Skin of body (tissue), 1 donor: ENCODE measurements at regions not wholly inside any gene's neighbourhood (a gene's known extent, or its start where the extent isn't known, plus 50 kb on each side); places are given as distances from the start of the nearest gene placed in this dataset.

Experiments
- DNase-seq: peaks from one replicate; lab custom pipeline; 2025; lab: John Stamatoyannopoulos, UW

DNA sequence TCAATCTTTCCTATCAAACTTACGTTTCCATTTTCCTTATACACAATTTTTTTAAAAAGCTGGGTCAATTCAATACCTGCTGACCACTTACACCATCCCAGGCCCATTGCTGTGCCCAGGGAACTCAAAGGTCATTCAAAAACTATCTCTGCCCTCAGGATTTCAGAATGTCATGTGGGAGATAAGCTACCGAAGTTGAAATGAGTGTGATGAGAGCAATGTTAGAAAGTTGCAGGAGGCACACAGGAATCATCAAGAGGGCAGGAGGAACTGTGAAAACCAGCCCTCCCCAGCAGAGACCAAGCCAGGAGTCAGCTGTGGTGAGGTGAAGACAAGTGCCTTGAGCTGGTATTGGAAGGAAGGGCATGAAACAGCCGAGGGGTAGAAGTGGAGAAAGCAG lies 195.9 kb downstream of the HS3ST3A1 start:
- DNase-seq = no peak

DNA sequence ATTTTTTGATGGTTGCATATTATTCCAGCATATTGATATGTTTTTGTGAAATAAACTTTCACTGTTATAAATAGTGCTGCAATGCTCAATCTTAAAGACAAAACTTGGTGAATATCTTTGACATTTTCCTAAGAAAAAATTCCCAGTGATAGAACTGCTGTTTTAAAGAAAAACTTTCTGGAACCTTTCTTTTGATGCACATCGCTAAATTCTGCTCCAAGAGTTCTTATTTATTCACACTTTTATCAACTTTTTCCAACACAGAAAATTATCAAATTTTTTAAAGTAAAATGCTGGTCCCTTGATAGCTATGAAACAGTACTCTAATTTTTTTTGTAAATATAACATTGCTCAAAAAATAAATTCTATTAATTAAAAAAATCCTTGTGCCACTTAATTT lies 196.6 kb downstream of the HS3ST3A1 start:
- no peak for DNase-seq

DNA sequence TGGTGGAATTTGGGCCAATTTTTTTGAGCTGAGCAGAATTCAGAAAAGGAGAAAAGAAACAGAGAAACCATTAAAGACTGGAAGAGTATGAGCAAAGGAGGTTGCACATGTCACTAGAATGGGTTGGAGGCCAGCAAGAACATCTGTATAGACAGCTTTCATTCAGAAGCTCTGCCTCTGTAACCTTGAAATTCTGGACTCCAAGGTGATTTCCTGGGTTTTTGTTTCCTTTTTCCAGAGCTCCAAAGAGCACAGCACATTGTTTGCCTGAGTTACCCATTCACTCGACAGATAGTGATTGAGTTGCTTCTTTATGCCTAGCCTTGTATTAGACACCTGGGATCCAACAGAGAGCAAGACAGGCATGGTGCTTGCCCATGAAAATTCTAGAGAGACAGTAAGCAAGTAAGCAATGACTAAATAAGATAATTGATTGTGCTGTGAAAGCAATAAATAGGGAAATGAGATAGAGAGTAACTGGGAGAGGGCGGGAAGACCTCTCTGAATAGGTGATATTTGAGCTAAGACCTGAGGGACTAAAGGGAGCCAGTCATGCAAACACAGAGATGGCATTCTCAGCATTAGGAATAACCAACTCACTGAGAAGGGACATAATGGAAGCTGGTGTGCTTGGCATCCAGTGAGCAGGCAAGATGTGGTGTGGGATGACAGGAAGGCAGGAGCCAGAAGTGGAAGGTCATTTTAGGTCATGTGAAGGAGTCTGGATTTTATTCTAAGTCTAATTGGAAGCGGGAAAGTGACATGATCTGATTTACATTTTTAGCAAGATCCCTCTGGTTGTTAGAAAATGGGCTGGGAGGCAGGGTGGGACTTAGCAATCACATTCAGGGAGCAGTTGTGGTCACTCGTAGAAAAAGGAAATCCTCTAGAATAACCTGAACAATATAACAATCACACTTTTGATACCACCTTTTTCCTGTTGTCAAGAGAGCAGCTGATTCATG lies 197.5 kb downstream of the HS3ST3A1 start:
- DNase-seq = no peak

DNA sequence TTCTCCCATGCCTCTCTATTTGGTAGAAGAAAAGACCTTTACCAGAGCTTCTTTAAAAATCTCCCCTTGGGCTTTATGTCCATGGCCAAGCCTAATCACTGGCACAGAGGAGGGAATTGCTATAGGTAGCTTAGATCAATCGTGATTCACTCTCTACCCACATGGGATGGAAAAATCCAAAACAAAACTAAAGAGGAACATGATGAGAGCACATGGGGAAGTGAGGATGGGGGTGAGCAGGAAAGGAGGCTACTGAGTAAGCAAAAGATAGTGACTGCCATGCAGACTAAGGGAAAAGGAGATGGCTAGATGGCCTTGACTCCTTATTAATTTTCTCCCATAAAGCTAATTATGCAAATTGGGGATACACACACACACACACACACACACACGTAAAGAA lies 201.2 kb downstream of the HS3ST3A1 start:
- DNase-seq = no peak

DNA sequence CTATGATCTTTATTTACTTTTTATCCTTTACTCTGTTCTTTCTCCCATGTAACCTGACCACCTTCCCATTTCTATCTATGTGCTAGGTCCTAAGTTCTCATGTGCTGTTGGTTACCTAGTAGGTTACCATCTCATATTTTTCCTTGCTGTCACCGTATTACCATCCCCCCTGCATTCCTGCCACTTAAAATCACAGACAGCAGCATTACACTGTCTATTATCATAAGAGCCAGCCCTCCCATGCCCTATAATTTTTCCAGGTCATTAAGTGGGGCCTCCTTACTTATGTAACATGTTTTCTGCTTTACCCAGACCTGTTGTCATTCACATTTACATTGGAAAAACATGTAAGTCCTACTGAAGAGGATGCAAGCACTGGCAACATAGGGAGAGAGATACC lies 202.9 kb downstream of the HS3ST3A1 start:
- DNase-seq = no peak

DNA sequence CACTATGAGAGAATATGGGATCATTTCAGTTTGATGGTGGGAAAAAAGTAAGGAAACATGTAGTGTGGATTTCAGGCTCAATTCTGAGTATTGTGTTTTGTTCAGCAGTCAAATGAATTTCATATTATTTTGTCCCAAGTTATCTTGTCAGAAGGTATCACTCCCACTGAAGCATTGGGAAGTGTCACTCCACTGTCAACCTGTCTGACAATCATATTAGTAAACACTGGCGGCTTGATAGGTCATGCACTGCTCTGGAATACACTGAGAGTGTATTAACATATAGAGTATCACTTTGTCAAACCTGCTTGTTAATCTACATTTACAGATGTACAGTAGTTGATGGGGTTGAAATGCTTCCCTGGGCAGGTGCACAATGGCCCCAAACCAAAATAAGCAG lies 203.6 kb downstream of the HS3ST3A1 start:
- DNase-seq = no peak

DNA sequence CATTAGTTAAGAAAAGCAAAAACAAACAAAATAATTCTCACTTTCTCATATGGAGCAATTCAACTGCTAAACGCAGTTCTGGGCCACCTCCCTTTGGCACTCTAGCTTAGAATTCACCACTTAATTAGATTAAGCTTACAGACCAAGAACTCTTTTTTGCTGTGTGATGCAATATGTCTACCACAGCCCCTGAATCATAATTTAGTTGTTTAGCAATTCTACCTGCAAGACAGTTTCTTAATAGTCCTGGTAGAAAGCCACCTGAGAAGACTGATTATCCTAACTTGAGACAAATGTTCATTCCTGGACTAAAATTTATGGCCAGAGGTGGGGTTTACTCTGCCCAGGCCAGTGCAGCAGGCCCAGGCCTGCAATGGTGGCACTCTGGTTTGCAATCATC lies 205.9 kb downstream of the HS3ST3A1 start:
- no peak for DNase-seq

DNA sequence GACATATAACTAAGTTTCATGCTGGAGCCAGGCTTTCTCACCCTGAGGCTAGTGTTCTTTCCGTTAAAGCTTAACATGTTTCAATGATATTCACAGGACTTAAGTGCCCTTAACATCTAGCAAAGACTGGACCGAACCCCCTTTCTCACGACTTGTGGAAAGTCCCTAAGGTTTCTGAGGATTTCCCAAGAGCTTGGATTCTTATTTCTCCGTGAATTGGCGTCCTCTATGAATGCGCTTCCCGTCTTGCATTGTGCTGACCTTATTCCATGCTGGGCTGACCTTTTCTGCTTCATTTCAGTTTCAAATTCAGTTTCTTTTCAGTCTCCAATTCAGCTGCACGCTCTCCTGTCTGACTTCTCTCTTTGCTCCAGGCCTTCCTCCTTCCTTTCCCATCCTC lies 206.4 kb downstream of the HS3ST3A1 start:
- DNase-seq = no peak

DNA sequence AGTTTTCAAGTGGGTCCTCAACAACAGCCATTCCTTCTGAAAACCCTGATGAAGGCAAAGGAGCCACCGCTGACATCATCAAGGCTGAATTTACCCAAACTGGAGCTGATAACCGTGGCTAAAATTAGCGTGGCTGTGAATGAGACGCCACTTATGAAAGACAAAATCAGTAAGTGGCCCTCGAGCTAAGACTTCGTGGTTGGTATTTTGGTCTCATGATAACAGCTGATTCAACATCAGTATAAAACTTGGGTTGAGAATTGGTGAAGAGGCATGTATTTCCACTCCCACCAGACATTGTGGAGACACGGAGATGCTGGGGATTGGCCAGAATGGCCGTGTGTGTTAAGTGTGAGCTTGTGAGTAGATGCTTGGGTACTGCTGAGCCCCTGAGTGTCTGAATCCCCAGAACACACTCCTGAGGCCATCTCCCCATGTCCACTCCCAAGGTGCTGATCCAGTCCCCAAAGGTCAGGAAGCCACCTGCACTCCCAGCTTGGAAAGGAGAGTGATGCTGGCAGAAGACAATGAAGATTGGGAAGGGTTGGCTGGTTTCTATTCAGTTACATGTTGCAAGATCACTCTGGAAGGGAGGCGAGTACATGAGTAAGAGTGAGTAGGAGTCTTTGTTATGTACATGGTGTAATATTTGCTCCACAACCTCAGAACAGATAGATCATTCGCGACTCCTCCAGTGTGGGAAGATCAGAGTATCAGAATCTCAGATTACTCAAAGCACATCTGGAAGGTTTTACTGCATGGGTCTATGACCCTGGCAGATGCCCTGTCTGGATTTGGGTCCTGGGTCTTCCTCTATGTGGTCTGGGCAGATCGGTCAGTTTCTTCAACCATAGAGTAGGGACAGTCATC lies 207.7 kb downstream of the HS3ST3A1 start:
- DNase-seq = no peak

DNA sequence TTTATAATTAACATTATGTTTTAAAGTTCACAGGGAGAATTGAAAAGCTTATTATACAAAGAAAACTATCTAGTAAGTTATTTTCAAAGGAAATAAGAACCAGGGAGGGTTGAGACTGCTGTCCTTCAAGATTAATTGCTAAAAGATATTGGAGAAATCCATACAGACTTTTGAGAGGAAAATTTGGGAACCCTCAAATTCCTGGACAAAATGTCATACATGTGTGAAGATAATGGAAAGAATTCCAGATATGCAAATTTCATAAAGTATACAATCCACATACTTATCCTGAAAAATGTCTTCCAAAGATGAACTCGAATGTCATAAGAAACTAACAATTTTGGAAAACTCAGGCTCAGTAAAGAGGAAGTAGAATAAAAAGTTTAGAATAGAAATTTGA lies 213.8 kb downstream of the HS3ST3A1 start:
- no peak for DNase-seq

DNA sequence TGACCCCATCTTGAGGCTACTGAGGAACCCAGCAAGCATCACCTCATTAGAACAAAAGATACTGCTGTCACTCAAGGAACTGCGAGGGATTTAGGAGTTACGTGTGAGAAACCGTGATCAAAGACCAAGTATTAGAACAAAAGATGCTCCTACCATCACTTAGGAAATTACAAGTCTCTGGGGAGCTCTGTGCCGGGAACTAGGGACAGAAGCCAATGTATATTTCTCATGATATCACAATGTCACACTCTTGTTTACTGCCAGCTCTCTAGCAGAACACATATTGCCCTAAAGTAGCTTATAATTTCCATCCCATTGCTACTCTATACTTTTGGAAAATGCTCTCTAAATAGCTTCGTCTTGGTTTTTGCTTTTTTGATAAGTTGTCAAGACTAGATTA lies 214.5 kb downstream of the HS3ST3A1 start:
- no peak for DNase-seq

DNA sequence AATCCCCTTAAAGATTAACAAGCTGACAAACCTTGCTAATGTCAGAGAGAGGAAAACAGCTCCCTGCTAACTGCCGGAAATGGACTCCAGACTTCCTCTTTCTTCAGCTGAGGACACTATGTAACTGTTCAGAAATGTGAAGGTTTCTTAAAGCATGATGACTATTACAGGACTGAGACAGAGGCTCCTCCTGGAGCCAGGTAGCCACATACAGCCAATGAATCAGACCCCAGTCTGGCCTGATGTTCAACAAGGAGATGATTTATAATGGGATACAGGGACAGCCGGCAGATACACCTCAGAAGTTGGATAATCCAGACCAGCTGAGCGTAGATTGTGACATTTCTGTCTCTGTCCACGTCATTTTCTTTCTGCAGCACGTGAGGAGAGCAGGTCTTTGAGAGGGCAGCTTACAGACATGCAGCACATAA lies 216.2 kb downstream of the HS3ST3A1 start:
- DNase-seq = no peak

DNA sequence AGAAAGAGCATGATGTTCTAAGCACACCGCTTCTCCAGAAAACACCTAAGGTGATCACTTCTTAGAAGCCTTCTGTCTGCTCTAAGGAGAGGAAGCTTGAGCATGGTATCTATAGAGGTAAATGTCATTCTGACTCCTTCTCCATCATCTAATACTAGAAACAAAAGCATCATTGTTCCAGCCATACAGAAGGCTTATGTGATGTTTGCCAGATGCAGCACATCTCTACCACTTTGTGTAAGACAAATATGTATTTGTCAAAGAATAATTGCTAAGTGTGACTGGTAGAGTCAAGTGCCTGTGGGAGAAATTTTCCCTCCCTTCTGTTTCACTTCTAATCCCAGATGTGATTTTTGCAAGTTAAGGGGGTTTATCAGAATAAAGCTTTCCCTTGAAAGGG lies 217.1 kb downstream of the HS3ST3A1 start:
- no peak for DNase-seq

DNA sequence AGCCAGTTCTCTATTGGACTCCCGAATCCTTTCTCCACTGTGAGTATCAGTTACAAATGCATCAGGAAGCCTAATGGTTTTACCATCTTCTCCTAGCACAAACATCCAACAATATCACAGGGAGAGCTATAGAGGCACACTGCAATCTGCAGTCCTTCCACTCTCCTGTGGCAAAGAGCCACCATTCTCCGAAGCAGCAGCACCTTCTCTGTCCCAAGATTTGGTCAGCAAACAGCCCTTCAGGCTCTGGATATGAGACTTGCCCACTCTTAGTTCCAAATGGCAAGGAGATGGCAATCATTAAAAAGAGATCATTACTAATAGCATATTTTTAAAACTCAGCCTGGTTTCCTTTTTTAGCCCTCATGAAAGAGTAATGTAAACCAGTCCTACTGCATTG lies 223.4 kb downstream of the HS3ST3A1 start:
- no peak for DNase-seq

DNA sequence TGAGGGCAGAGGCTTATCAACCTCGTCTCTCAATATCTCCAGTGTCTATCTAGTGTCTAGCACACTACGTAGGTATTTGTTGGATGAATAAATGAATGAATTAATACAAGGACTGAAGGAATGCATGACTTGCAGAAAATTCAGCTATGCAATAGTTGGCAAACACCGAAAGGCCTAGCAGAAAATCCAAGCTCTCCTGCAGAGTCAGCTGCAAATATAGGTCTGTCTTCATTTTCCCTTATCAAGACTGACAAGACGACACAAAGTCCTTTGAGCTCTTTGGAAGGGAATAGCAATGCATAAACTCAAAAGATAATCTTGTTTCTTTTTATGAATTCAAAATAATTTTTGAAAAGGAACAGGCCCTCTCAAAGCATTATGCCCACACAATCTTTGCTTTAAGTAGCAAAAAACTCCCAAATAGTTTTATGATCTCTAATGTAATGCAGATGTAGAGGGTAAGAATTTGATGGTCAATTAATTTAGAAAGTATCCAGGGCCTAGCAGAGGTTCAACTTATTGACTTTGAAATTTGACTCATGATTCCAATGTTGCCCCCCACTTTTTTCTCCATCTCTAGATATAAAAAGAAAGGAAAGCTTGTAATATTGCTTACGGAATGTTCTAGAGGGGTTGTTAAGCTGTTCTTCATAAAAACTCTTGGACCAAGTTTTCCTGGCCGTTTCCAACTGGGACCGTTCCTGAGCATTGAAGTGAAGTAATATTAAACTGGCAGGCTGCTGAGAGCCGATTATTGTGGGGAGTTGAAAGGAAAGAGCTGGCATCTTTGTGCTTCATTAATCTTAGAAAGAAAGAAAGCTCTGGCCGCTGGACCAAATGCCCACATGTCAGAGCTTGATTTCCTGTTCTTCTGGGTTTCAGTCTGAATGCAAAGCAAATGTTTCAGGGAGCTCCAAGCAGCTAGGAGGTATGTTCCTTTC lies 227.3 kb downstream of the HS3ST3A1 start:
- DNase-seq = no peak

DNA sequence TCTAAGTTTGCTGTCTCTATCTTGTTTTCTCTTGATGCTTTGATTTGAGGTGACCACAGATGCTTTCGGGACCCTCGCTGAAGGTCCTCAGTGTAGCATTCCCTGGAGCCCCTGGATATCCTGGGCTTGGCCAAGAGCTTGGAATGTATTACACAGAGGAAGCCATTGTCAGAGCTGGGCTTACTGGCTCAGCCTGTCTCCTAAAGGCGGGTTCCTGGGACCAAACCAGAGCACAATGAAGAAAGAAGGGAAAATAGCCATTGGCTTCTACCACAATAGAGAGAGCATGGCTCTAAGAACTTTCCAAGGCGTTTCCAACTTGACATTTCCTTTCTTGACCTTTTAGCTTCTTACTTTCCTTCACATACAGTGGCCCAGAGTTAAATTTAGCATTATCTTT lies 229.3 kb downstream of the HS3ST3A1 start:
- DNase-seq = no peak

DNA sequence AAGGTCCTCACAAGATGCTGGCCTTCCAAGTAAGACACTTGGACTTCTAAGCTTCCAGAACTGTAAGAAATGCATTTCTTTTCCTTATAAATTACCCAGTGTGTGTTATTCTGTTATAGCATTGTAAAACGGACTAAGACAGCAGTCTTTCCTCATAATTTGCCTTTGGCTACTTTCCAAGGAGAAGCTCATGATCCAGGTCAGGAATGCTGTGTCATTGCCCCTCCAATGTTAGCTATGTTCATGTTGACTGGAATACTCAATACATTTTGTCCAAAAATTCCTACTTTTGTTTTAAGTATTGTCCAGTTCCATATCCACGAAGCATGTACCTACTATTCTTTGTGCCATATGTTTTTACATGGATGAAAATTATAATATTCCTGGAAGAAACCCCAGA lies 234.6 kb downstream of the HS3ST3A1 start:
- no peak for DNase-seq

DNA sequence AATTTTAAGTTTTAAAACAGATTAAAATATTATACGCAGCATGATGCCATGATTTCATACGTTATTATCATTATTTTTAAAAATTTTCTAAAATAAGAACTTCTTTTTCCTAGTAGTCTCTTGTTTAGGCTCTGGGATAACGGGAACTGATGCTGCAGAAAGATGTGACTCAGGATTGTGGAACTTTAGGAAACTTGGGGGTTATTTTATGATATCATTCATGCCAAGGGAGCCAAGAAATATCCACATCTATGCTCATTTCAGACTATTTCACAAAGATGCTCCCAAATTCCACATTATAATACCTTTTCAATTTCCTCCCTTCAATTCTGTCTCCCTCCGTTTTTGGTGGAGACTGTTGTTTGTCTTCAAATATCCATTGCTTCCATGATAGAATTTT lies 236.4 kb downstream of the HS3ST3A1 start:
- no peak for DNase-seq

DNA sequence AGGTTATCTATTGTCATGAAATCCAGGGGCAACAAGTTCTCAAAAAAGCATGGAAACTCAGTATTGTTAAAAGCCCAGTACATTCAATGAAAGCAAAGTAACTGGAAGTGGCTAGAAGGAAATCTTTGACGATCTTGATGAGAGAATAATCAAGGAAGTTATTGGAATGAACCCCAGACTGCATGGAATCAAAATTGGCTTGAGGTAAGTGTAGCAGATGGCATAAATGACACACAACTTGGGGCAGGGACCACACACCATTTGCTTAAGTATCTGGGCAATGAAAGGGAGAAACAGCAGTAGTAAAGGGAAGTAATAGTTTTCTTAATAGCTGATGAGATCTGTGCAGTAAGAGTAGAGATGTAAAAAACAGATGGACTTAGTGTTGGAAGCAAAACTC lies 238.0 kb downstream of the HS3ST3A1 start:
- no peak for DNase-seq

DNA sequence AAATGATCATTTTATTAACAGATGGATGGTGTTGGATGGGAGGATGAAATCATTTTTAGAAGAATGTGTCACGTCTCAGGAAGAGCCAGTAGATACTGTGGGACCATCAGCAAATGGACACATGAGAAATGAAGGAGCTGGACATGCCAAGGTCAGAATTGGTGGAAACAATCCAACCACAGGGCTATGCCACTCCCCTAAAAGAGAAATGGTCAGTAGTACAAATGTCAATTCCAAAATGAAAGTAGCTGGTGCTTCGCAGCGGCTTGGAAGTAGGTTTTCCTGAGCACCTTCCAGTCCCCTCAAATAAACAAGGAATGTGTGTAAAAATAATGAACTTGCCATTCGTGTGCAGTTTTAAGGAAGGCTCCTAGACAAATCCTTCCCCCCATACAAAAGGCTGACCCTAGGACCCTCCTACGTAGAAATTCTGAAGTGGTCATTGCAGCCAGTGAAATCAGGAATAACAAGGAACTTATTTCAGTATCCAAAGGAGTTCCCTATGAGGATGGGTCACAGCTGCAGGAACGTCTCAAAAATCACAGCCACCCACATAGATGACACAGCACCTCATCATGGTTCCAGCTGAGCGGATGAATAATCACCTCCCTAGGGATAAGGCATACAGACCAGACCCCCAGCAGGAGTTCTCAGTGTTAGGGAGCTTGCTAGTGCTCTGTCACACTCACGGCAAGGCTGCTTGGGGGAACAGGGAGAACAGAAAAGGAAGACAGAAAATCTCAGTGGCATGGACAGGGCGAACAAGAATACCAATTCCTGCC lies 239.2 kb downstream of the HS3ST3A1 start:
- DNase-seq = no peak

DNA sequence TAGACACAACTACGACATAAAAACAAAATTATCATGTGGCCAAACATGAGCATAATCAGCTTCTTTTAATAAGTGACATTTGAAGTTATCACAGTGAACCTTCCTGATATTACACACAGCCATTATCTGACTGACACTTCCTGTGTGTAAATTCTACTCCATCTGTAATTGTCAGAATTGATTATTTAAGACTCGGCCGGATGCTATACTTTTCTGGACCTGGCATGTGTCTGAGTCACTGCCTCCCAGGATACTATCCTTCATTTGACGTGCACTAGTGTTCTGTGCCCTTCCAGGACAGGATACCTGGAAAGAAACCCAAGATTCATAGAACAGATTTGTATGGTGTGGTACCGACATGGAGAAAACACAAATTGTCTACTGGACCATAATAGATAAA lies 242.0 kb downstream of the HS3ST3A1 start:
- DNase-seq = no peak
